Cardiac muscle cell (in vitro differentiated cells and primary cell): ENCODE measurements at regions not wholly inside any gene's neighbourhood (a gene's known extent, or its start where the extent isn't known, plus 50 kb on each side); places are given as distances from the start of the nearest gene placed in this dataset.
A peak's percentile ranks its signal among the peaks of the same experiment; 100 is the strongest.

ENCODE experiments used
- DNase-seq, 2 donors: peaks; one replicate each; pipeline versions ENCODE4 v3.0.0 to v3.0.0-alpha.2; 2010 to 2017; ENCODE audit warnings: low read depth in 1 of 2, low spot score in 1 of 2
- H3K27ac ChIP-seq: fragments of 200-600 bp; sonication (generic); 2 replicates; pipeline ENCODE4 v1.5.1; 2016
- H3K27me3 ChIP-seq: fragments of 200-600 bp; sonication (generic); 2 replicates; pipeline ENCODE4 v1.6.0; 2016; ENCODE audit warnings: control low read depth
- H3K36me3 ChIP-seq: fragments of 200-600 bp; sonication (generic); 2 replicates; pipeline ENCODE4 v1.5.1; 2016; ENCODE audit warnings: control low read depth
- H3K4me1 ChIP-seq: fragments of 200-600 bp; sonication (generic); 2 replicates; pipeline ENCODE4 v1.8.1; 2017; ENCODE audit warnings: low read depth, mild to moderate bottlenecking, mixed run types
- H3K4me3 ChIP-seq: fragments of 200-600 bp; sonication (generic); 2 replicates; pipeline ENCODE4 v1.5.1; 2016; ENCODE audit warnings: mild to moderate bottlenecking
- H3K9me3 ChIP-seq: fragments of 200-600 bp; sonication (generic); 2 replicates; pipeline ENCODE4 v1.5.1; 2017; ENCODE audit warnings: low read depth, mild to moderate bottlenecking, control low read depth
- TF ChIP-seq, protein P1 (sequence below): IDR thresholded peaks from 2 replicates; pipeline ENCODE4 v1.5.1; 2012; ENCODE audit warnings: low read depth, mild to moderate bottlenecking, low read length

DNA sequence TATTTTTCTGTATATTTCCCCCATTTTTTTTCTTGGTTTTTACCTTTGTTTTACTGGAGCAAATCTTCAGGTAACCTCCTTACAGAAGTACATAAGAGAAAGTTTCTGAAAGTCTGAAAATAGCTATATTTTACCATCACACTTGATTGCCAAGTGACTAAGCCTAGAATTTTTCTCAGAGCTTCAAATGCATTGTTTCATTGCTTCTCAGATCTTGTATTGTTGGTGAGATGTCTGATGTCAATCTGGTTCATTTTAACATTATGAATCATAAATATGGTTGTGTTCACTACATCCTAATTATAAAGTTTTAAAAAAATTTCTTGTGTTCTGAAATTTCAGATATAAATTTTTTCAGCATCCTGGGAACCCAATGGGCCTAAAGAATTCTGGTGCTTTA, 228.2 kb downstream of the AHR start:
- Histone ChIP-seq H3K36me3 (no peaks in the 10 kb centered on the region), H3K4me3 (no peak overlapping the region), H3K27ac (no peak overlapping the region), H3K9me3 (no peaks in the 10 kb centered on the region), H3K4me1 (no peaks in the 10 kb centered on the region), H3K27me3 (no peaks in the 10 kb centered on the region)
- TF ChIP-seq, protein P1, sequence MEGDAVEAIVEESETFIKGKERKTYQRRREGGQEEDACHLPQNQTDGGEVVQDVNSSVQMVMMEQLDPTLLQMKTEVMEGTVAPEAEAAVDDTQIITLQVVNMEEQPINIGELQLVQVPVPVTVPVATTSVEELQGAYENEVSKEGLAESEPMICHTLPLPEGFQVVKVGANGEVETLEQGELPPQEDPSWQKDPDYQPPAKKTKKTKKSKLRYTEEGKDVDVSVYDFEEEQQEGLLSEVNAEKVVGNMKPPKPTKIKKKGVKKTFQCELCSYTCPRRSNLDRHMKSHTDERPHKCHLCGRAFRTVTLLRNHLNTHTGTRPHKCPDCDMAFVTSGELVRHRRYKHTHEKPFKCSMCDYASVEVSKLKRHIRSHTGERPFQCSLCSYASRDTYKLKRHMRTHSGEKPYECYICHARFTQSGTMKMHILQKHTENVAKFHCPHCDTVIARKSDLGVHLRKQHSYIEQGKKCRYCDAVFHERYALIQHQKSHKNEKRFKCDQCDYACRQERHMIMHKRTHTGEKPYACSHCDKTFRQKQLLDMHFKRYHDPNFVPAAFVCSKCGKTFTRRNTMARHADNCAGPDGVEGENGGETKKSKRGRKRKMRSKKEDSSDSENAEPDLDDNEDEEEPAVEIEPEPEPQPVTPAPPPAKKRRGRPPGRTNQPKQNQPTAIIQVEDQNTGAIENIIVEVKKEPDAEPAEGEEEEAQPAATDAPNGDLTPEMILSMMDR, result no peak
- no peak for DNase-seq

DNA sequence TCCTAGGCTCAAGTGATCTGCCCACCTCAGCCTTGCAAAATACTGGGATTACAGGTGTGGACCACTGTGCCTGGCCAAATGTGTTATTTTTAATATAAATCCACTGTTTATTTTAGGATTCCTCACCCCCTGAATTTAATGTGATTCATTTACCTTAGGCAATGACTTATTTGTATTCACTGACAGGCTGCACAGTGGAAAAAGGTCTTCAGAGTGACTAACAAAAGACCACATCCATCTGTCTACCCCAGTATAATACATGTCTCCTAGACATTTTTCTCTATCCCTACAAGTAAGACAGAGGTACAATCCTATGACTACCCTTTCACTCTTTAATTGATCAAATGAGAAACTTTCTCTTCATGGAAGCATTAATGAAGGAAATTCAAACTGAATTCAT, 230.2 kb downstream of the AHR start:
- H3K36me3 ChIP-seq, result no peaks in the 10 kb centered on the region
- no peak for DNase-seq
- no peaks in the 10 kb centered on the region for H3K27me3 ChIP-seq
- H3K9me3 ChIP-seq, result no peaks in the 10 kb centered on the region
- no peak overlapping the region for H3K4me3 ChIP-seq
- H3K4me1 ChIP-seq, result no peaks in the 10 kb centered on the region
- H3K27ac ChIP-seq, result no peak overlapping the region
- TF ChIP-seq, protein P1, result no peak

- H3K4me3 ChIP-seq, result no peak overlapping the region
- H3K27ac ChIP-seq, result peak overlapping the region; percentile 6
- no peaks in the 10 kb centered on the region for H3K4me1 ChIP-seq
- peak; percentile 51 to 97 for DNase-seq
- H3K27me3 ChIP-seq, result no peaks in the 10 kb centered on the region
- TF ChIP-seq, protein P1, result no peak
- no peaks in the 10 kb centered on the region for H3K9me3 ChIP-seq
- H3K36me3 ChIP-seq, result no peaks in the 10 kb centered on the region
Observed at GRCh38 chr7:17530244-17530643, 231.8 kb downstream of the AHR start.

- no peak overlapping the region for H3K27ac ChIP-seq
- no peaks in the 10 kb centered on the region for H3K4me1 ChIP-seq
- DNase-seq, result peak in 1 of 2 donors; percentile 93
- H3K9me3 ChIP-seq, result no peaks in the 10 kb centered on the region
- no peak overlapping the region for H3K4me3 ChIP-seq
- no peaks in the 10 kb centered on the region for H3K27me3 ChIP-seq
- no peaks in the 10 kb centered on the region for H3K36me3 ChIP-seq
- TF ChIP-seq, protein P1, result peak; percentile 28
Observed at GRCh38 chr7:17530741-17531421, 232.4 kb downstream of the AHR start.

GRCh38 chr7:17532861-17533404, 234.5 kb downstream of the AHR start:
- DNase-seq, result peak in 1 of 2 donors; percentile 79
- no peak overlapping the region for H3K27ac ChIP-seq
- TF ChIP-seq, protein P1, result no peak

More at GRCh38 chr7:17532861-17533404, 234.5 kb downstream of the AHR start:
- no peaks in the 10 kb centered on the region for H3K4me1 ChIP-seq
- no peak overlapping the region for H3K4me3 ChIP-seq
- H3K9me3 ChIP-seq, result no peaks in the 10 kb centered on the region
- H3K27me3 ChIP-seq, result no peaks in the 10 kb centered on the region
- no peaks in the 10 kb centered on the region for H3K36me3 ChIP-seq
